NCI-H2196 treated with DMSO at 0.1 percent for 48 hours (cell line): ENCODE measurements at regions not wholly inside any gene's neighbourhood (a gene's known extent, or its start where the extent isn't known, plus 50 kb on each side); places are given as distances from the start of the nearest gene placed in this dataset.
A peak's percentile ranks its signal among the peaks of the same experiment; 100 is the strongest.

ENCODE experiments used
- DNase-seq: peaks from one replicate; lab custom pipeline; 2025; ENCODE audit not compliant: unreplicated experiment; lab: John Stamatoyannopoulos, UW

- no peak for DNase-seq
Observed at GRCh38 chr3:104855702-104856101, 511.0 kb upstream of the ALCAM start.

- no peak for DNase-seq
Observed at GRCh38 chr3:104856741-104857140, 510.0 kb upstream of the ALCAM start.

GRCh38 chr3:104868291-104868690, 498.4 kb upstream of the ALCAM start:
- DNase-seq: no peak

- no peak for DNase-seq
Observed at GRCh38 chr3:104870276-104870675, 496.4 kb upstream of the ALCAM start.

GRCh38 chr3:104873331-104873730, 493.4 kb upstream of the ALCAM start:
- DNase-seq: no peak

GRCh38 chr3:104878395-104878794, 488.3 kb upstream of the ALCAM start:
- no peak for DNase-seq

- DNase-seq: no peak
Observed at GRCh38 chr3:104879919-104880318, 486.8 kb upstream of the ALCAM start.

GRCh38 chr3:104885214-104885814, 481.4 kb upstream of the ALCAM start:
- no peak for DNase-seq

- no peak for DNase-seq
Observed at GRCh38 chr3:104886220-104886995, 480.3 kb upstream of the ALCAM start.

GRCh38 chr3:104887069-104887468, 479.6 kb upstream of the ALCAM start:
- DNase-seq: no peak

- DNase-seq: no peak
Observed at GRCh38 chr3:104887619-104888018, 479.1 kb upstream of the ALCAM start.

GRCh38 chr3:104892044-104892443, 474.7 kb upstream of the ALCAM start:
- no peak for DNase-seq

GRCh38 chr3:104896624-104897023, 470.1 kb upstream of the ALCAM start:
- DNase-seq: no peak

- no peak for DNase-seq
Observed at GRCh38 chr3:104901396-104901795, 465.3 kb upstream of the ALCAM start.

GRCh38 chr3:104903064-104903463, 463.6 kb upstream of the ALCAM start:
- DNase-seq: no peak

GRCh38 chr3:104906001-104906639, 460.6 kb upstream of the ALCAM start:
- DNase-seq: no peak

GRCh38 chr3:104907507-104907906, 459.2 kb upstream of the ALCAM start:
- no peak for DNase-seq

GRCh38 chr3:104908761-104909160, 457.9 kb upstream of the ALCAM start:
- DNase-seq: no peak

GRCh38 chr3:104909198-104909597, 457.5 kb upstream of the ALCAM start:
- peak; percentile 75 for DNase-seq

GRCh38 chr3:104909721-104910120, 457.0 kb upstream of the ALCAM start:
- DNase-seq: no peak

GRCh38 chr3:104911376-104911775, 455.3 kb upstream of the ALCAM start:
- no peak for DNase-seq

GRCh38 chr3:104916971-104917370, 449.7 kb upstream of the ALCAM start:
- DNase-seq: no peak
